Mucosa of descending colon (tissue), 3 donors: ENCODE measurements at regions not wholly inside any gene's neighbourhood (a gene's known extent, or its start where the extent isn't known, plus 50 kb on each side); places are given as distances from the start of the nearest gene placed in this dataset.

ENCODE experiments used
- ATAC-seq: fragments of 200-7000 bp; cut with Tn5 transposase; one replicate; pipeline ENCODE4 v1.9.1; 2020; ENCODE audit warnings: mild to moderate bottlenecking, moderate library complexity
- DNase-seq, 3 donors: peaks; one replicate each; pipeline ENCODE4 v3.0.0-alpha.2; 2020
- H3K36me3 ChIP-seq: fragments of 200-600 bp; one replicate; pipeline ENCODE4 v1.8.0; 2021; ENCODE audit warnings: low read depth, mild to moderate bottlenecking
- H3K4me1 ChIP-seq: fragments of 200-600 bp; one replicate; pipeline ENCODE4 v1.8.0; 2021; ENCODE audit warnings: low read depth, mild to moderate bottlenecking
- H3K4me3 ChIP-seq: fragments of 200-600 bp; one replicate; pipeline ENCODE4 v1.8.0; 2021; ENCODE audit warnings: mild to moderate bottlenecking
- H3K9me3 ChIP-seq: fragments of 200-600 bp; one replicate; pipeline ENCODE4 v1.8.0; 2021; ENCODE audit warnings: mild to moderate bottlenecking
- CTCF ChIP-seq: fragments of 200-600 bp; IDR thresholded peaks from one replicate; pipeline ENCODE4 v1.8.0; 2022; ENCODE audit warnings: antibody characterized with exemption, mild to moderate bottlenecking
- intact Hi-C, 2 donors: fragments of 100-400 bp; cut with DNase I in 1 of 2; cut with micrococcal nuclease in 1 of 2; formaldehyde crosslinking; loops; one replicate each; pipeline versions ENCODE4 v1.11.0 to v1.11.1; 2022; cut with DNase I, micrococcal nuclease
- donor health status: DM: no; HTN: no; CAD: no; lungs with moderate emphysema.
- donor health status: DM: no; HTN: no; CAD: no.
- donor health status: DM: no; HTN: yes; CAD: no.

GRCh38 chrX:110444996-110445395 is 86.3 kb downstream of the RTL9 start:
- Histone ChIP-seq H3K4me1 (no peaks in the 10 kb centered on the region), H3K4me3 (no peak overlapping the region), H3K9me3 (no peaks in the 10 kb centered on the region), H3K36me3 (no peaks in the 10 kb centered on the region)
- intact Hi-C loops = loop anchor here in 1 of 2 donors (5.0 kb wide), 1 partner anchor 397 kb away; no protein-coding TSS in a partner anchor
- ATAC-seq (no peak), DNase-seq (no peak)
- TF ChIP-seq CTCF = no peak

- ATAC-seq (no peak), DNase-seq (no peak)
- no peak overlapping the region for H3K4me3 ChIP-seq
These were observed 89.8 kb downstream of the RTL9 start for GRCh38 chrX:110448459-110448858.

GRCh38 chrX:110449312-110449711 is 90.7 kb downstream of the RTL9 start:
- ATAC-seq = no peak
- intact Hi-C loops = no loop called here
- Histone ChIP-seq H3K4me1 (no peaks in the 10 kb centered on the region), H3K9me3 (no peaks in the 10 kb centered on the region), H3K36me3 (no peaks in the 10 kb centered on the region), H3K4me3 (no peak overlapping the region)
- no peak for DNase-seq
- TF ChIP-seq CTCF = no peak

More at GRCh38 chrX:110448459-110448858, 89.8 kb downstream of the RTL9 start:
- Histone ChIP-seq H3K4me1 (no peaks in the 10 kb centered on the region), H3K9me3 (no peaks in the 10 kb centered on the region), H3K36me3 (no peaks in the 10 kb centered on the region)
- no peak for TF ChIP-seq CTCF
- intact Hi-C loops = no loop called here

- peak; percentile 32 for TF ChIP-seq CTCF
- intact Hi-C loops = loop anchor here (5.0 to 10.0 kb wide), 2 partner anchors 395 to 397 kb away; no protein-coding TSS in a partner anchor
- Histone ChIP-seq H3K4me3 (no peak overlapping the region), H3K36me3 (no peaks in the 10 kb centered on the region), H3K9me3 (no peaks in the 10 kb centered on the region), H3K4me1 (no peaks in the 10 kb centered on the region)
- ATAC-seq = peak; percentile 89
- DNase-seq = peak in 2 of 3 donors; percentile 63 to 79
These were observed 91.4 kb downstream of the RTL9 start for GRCh38 chrX:110450050-110450449.

- intact Hi-C loops = loop anchor here (5.0 to 10.0 kb wide), 2 partner anchors 390 to 393 kb away; no protein-coding TSS in a partner anchor
- no peak for ATAC-seq
These were observed 95.7 kb downstream of the RTL9 start for GRCh38 chrX:110454336-110454735.

More at GRCh38 chrX:110454336-110454735, 95.7 kb downstream of the RTL9 start:
- Histone ChIP-seq H3K4me3 (no peak overlapping the region), H3K4me1 (no peaks in the 10 kb centered on the region), H3K9me3 (no peaks in the 10 kb centered on the region), H3K36me3 (no peaks in the 10 kb centered on the region)
- no peak for DNase-seq
- TF ChIP-seq CTCF = no peak
